Small intestine (tissue), 7 donors: ENCODE measurements at regions not wholly inside any gene's neighbourhood (a gene's known extent, or its start where the extent isn't known, plus 50 kb on each side); places are given as distances from the start of the nearest gene placed in this dataset.

Source experiments
- DNase-seq, 2 donors: peaks; one replicate each; pipeline versions ENCODE4 v3.0.0 to v3.0.0-alpha.2; 2013
- FAIRE-seq: peaks from 2 replicates; lab custom pipeline; 2012; peaks lifted over from hg19 to GRCh38; lab: Jason Lieb, UNC
- H3K27ac ChIP-seq, 3 donors: one replicate each; pipeline ENCODE4 v1.5.1; 2013; ENCODE audit warnings: low read length in 2 of 3, mild to moderate bottlenecking in 2 of 3, control low read depth in 1 of 3, inconsistent platforms in 1 of 3, low read depth in 1 of 3, moderate library complexity in 1 of 3
- H3K27me3 ChIP-seq, 3 donors: one replicate each; pipeline ENCODE4 v1.6.1; 2013; ENCODE audit warnings: low read length in 3 of 3, inconsistent platforms in 1 of 3; ENCODE audit not compliant: control insufficient read depth in 3 of 3, insufficient read depth in 3 of 3
- H3K36me3 ChIP-seq, 3 donors: one replicate each; pipeline ENCODE4 v1.6.1; 2013; ENCODE audit warnings: low read length in 3 of 3, inconsistent platforms in 1 of 3, low read depth in 1 of 3, mild to moderate bottlenecking in 1 of 3, moderate library complexity in 1 of 3; ENCODE audit not compliant: control insufficient read depth in 3 of 3, insufficient read depth in 2 of 3
- H3K4me1 ChIP-seq, 3 donors: one replicate each; pipeline ENCODE4 v1.6.1; 2013; ENCODE audit warnings: low read length in 2 of 3, inconsistent platforms in 1 of 3, low read depth in 1 of 3, mild to moderate bottlenecking in 1 of 3, moderate library complexity in 1 of 3; ENCODE audit not compliant: control insufficient read depth in 3 of 3, insufficient read depth in 2 of 3
- H3K4me3 ChIP-seq, 3 donors: one replicate each; pipeline ENCODE4 v1.5.1; 2013; ENCODE audit warnings: low read length in 3 of 3, control low read depth in 1 of 3, inconsistent platforms in 1 of 3, low read depth in 1 of 3, mild to moderate bottlenecking in 1 of 3, moderate library complexity in 1 of 3
- H3K9me3 ChIP-seq, 2 donors: one replicate each; pipeline ENCODE4 v1.6.1; 2013; ENCODE audit warnings: low read depth in 1 of 2, low read length in 1 of 2; ENCODE audit not compliant: control insufficient read depth in 2 of 2, insufficient read depth in 1 of 2
- WGBS, 3 donors: extraction: QIAGEN DNeasy Blood & Tissue Kit; methylation state at CpG; one replicate each; pipeline ENCODE4 v1.1.7; 2013; 5-methylcytosine and 5-hydroxymethylcytosine counted together
- donor health status: healthy with polysubstance abuse.
- donor health status: control.
- donor health status: control.
- donor health status: Bipolar disorder and iron deficiency.
- donor health status: healthy.

GRCh38 chr11:28539239-28540030 lies 431.2 kb downstream of the METTL15 start:
- WGBS, 3 donors: 77 to 87% (median 80%) methylated on average over 2 of the region's 2 CpGs
- no peak for FAIRE-seq

DNA sequence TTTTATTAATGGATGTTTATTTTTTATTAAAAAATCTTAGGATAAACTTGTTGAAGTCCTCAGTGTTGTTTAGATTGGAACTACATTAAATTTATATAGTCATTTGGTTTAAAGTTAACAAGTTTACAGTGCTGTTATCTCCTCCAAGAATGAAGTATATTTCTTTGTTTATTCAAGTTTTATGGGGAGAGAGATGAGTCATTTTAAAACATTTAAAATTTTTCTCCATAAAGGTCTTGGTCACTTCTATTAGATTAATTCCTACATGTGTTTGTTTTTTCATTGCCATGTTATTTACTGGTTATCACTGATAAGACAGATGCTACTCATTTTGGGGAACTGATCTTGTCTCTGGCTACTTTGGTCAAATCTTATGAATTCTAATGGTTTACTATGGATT lies 429.6 kb downstream of the METTL15 start:
- no peak overlapping the region for H3K4me3 ChIP-seq
- no peak overlapping the region for H3K27ac ChIP-seq
- no peaks in the 10 kb centered on the region for H3K9me3 ChIP-seq
- no peaks in the 10 kb centered on the region for H3K27me3 ChIP-seq
- DNase-seq (no peak), FAIRE-seq (peak; percentile 26)
- H3K36me3 ChIP-seq: no peaks in the 10 kb centered on the region
- H3K4me1 ChIP-seq: no peaks in the 10 kb centered on the region

More at GRCh38 chr11:28539239-28540030, 431.2 kb downstream of the METTL15 start:
- H3K27me3 ChIP-seq: no peaks in the 10 kb centered on the region
- DNase-seq: no peak
- H3K9me3 ChIP-seq: no peaks in the 10 kb centered on the region
- H3K27ac ChIP-seq: no peak overlapping the region
- H3K4me3 ChIP-seq: no peak overlapping the region
- H3K4me1 ChIP-seq: no peaks in the 10 kb centered on the region
- no peaks in the 10 kb centered on the region for H3K36me3 ChIP-seq

GRCh38 chr11:28536504-28537267 lies 428.5 kb downstream of the METTL15 start:
- DNase-seq (no peak), FAIRE-seq (no peak)
- Histone ChIP-seq H3K4me3 (no peak overlapping the region), H3K36me3 (no peaks in the 10 kb centered on the region), H3K4me1 (no peaks in the 10 kb centered on the region), H3K9me3 (no peaks in the 10 kb centered on the region), H3K27ac (no peak overlapping the region), H3K27me3 (no peaks in the 10 kb centered on the region)
- WGBS, 3 donors: 80 to 86% (median 82%) methylated on average over 2 of the region's 2 CpGs

- no peak overlapping the region for H3K4me3 ChIP-seq
- H3K27me3 ChIP-seq: no peaks in the 10 kb centered on the region
- FAIRE-seq (no peak), DNase-seq (no peak)
- H3K36me3 ChIP-seq: no peaks in the 10 kb centered on the region
- WGBS, 3 donors: 59 to 68% (median 62%) methylated on average over 2 of the region's 2 CpGs
- H3K9me3 ChIP-seq: no peaks in the 10 kb centered on the region
- no peak overlapping the region for H3K27ac ChIP-seq
- no peaks in the 10 kb centered on the region for H3K4me1 ChIP-seq
Measured at GRCh38 chr11:28535677-28536076, 427.5 kb downstream of the METTL15 start.

DNA sequence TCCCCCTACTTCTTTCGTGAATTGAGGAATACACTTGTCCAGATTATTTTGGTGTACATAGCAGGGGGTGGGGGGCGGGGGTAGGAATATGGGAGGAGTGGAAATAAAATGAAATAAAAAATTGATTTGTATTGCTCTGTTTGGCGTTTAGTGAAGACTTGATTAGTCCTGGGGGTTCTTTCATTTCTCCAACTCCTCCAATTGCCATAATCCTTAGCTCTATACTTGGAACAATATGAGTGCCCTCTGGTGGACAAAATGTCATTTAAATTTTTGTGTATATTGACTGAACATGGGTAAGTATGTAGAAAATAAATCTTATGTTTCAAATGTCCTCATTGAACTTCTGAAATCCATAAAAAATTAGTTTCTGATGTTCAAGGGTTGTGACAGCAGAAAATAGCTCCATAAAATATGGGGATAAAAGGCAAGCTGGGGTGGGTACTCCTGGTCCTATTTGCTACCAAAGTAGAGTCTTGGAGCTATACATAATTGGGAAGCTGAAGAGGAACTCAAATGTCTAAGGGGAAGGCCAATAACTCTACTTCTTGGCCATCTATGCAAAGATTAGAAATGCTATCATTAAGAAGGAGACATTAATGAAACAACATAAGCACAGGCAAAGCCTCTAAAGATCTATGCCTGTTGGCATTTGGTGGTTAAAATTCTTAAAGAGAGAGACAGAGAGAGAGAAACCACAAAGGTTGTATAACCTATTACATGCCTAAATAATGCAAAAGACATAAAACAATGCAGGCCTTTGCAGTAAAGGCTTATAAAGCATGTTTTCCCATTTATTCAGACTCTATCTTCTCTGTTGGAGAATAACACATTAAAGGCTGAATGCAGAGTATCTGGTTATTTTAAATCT lies 421.6 kb downstream of the METTL15 start:
- H3K27ac ChIP-seq: no peak overlapping the region
- peaks cover 0 to 15% of the 10 kb centered on the region in 2 donors for H3K9me3 ChIP-seq
- H3K4me1 ChIP-seq: no peaks in the 10 kb centered on the region
- peak; percentile 48 to 52 for DNase-seq
- H3K36me3 ChIP-seq: no peaks in the 10 kb centered on the region
- H3K27me3 ChIP-seq: no peaks in the 10 kb centered on the region
- no peak overlapping the region for H3K4me3 ChIP-seq
- no peak for FAIRE-seq
- 40 to 50% (median 41%) methylated on average over 3 of the region's 3 CpGs for WGBS, 3 donors

DNA sequence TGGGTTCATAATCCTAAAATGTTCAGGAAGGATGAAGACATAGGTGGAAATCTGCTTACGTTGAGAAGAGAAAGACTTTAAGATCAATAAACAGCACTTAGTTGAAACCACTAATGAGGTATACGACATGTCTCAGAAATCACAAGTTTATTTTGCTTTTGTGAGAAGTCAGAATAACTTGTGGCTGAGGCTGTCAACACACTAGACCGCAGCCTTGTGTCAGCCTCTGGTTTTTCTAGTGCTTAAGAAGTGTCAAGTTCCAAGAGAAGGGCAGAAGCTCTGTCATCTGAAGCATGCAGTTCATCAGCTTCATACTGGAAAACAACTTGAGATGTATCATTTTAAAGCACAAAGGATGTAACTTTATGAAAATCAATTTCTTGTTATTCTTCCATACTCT lies 420.9 kb downstream of the METTL15 start:
- no peak for DNase-seq
- no peak for FAIRE-seq
- Histone ChIP-seq H3K27ac (no peak overlapping the region), H3K4me1 (no peaks in the 10 kb centered on the region), H3K4me3 (no peak overlapping the region), H3K27me3 (no peaks in the 10 kb centered on the region), H3K9me3 (peaks cover 0 to 15% of the 10 kb centered on the region in 2 donors), H3K36me3 (no peaks in the 10 kb centered on the region)
- 69 to 81% (median 80%) methylated on average over 3 of the region's 3 CpGs for WGBS, 3 donors

DNA sequence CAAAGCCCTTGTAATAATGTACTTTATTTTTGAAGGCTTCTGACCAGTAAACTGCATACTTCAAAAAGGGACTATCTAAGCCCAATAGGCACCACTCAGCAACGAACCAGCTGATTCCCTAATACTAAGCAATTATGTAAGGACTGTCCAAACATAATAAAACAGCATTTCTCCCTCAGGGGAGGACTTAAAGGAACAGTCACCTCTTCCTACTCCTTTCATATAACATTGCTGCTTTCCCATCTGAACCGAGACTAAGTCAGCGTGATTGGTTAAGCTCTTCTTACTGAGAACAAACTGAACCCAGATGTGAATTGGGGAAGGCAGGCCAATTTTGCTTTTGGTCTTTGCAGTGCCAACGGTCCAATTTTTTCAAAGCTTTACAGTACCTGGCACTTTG lies 420.0 kb downstream of the METTL15 start:
- Histone ChIP-seq H3K36me3 (no peaks in the 10 kb centered on the region), H3K27ac (no peak overlapping the region), H3K4me3 (no peak overlapping the region), H3K4me1 (no peaks in the 10 kb centered on the region), H3K27me3 (no peaks in the 10 kb centered on the region), H3K9me3 (peaks cover 0 to 15% of the 10 kb centered on the region in 2 donors)
- DNase-seq (no peak), FAIRE-seq (no peak)
- WGBS, 3 donors: 64 to 71% (median 71%) methylated on average over 4 of the region's 4 CpGs

DNA sequence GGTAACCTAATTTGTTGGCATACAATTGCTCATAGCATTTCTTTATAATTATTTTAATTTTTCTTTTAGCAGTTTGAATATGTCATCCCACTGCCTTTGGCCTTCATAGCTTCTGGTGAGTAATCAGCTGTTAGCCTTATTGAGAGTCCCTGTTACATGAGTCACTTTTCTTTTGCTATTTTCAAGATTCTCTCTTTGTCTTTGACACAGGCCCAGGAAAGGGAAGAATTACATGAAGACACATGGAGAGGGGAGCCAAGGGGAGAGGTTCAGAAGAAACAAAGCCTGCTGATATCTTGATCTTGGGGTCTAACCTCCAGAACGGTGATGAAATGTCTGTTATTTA lies 418.2 kb downstream of the METTL15 start:
- 92 to 97% (median 94%) methylated on average over 1 of the region's 1 CpG for WGBS, 3 donors
- H3K4me1 ChIP-seq: no peaks in the 10 kb centered on the region
- no peak overlapping the region for H3K4me3 ChIP-seq
- no peaks in the 10 kb centered on the region for H3K27me3 ChIP-seq
- no peak overlapping the region for H3K27ac ChIP-seq
- peaks cover 0 to 15% of the 10 kb centered on the region in 2 donors for H3K9me3 ChIP-seq
- FAIRE-seq (no peak), DNase-seq (no peak)
- no peaks in the 10 kb centered on the region for H3K36me3 ChIP-seq
